ENCODE measurements at regions not wholly inside any gene's neighbourhood (a gene's known extent, or its start where the extent isn't known, plus 50 kb on each side); places are given as distances from the start of the nearest gene placed in this dataset.

DNA sequence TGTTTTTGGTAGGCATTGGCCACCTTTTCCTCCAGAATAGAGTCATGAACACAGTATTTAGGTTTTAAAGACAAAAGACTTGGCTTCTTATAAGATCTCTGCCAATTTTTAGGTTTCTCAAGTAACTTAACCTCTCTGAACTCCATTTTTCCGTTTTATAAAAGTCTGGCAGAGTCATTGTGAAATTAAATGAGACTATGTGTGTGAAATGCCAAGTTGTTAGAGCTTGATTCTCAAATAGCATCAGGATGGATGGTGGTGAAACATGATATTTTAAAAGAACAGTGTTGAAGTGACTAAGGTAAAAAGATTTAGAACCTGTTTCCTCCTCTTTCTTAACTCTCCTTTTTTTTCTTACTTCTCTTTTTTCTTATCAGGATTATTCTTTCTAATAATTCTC lies 617.7 kb upstream of the SLITRK1 start:
- no peak for DNase-seq (ENCODE audit: low read depth)
- H3K4me3 ChIP-seq (ENCODE audit: low read depth, low read length): no peak overlapping the region
- TF ChIP-seq, protein P1, sequence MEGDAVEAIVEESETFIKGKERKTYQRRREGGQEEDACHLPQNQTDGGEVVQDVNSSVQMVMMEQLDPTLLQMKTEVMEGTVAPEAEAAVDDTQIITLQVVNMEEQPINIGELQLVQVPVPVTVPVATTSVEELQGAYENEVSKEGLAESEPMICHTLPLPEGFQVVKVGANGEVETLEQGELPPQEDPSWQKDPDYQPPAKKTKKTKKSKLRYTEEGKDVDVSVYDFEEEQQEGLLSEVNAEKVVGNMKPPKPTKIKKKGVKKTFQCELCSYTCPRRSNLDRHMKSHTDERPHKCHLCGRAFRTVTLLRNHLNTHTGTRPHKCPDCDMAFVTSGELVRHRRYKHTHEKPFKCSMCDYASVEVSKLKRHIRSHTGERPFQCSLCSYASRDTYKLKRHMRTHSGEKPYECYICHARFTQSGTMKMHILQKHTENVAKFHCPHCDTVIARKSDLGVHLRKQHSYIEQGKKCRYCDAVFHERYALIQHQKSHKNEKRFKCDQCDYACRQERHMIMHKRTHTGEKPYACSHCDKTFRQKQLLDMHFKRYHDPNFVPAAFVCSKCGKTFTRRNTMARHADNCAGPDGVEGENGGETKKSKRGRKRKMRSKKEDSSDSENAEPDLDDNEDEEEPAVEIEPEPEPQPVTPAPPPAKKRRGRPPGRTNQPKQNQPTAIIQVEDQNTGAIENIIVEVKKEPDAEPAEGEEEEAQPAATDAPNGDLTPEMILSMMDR (IDR thresholded peaks at IDR 0.05; ENCODE audit: insufficient read depth, low read depth, low read length, missing control alignments): no peak

DNA sequence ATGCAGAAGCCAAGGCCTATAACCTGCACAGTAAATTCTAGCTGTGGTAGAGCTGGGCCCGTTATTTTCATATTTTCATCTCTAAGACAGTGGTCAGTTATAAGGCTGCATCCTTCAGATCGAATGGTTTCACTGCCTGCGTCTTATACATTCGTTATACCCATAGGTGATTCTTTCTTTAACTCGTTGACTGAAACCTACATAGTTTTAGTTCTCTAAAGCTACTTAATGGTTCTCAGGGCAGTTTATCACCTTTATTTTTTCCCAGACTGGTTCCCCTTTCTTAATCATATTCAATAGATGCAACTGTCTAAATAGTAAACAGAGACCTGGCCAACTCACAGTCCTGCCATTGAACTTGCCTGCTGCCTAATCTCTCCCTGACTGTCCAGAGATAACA lies 615.3 kb upstream of the SLITRK1 start:
- no peak overlapping the region for H3K4me3 ChIP-seq (ENCODE audit: low read depth, low read length)
- peak; percentile 1 for DNase-seq (ENCODE audit: low read depth)
- TF ChIP-seq, protein P1 (IDR thresholded peaks at IDR 0.05; ENCODE audit: insufficient read depth, low read depth, low read length, missing control alignments): no peak

DNA sequence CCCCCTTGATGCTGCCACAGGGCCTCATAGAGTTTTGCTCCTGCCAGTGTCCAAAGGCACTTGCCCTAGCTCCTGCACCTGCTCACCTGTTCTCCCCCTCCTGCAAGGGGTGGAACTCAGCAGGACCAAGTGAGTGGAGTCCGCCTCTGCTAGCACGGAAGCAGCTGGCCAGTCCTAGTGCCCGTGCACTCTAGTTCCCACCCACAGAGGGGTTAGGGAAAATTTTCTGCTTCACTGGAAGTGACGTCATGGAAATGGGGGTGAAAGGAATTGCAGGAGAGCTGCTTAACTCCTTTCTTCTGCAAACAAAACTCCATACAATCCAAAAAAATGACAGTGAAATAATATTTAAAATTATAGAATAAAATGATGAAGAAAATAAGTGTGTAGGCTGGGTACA lies 609.7 kb upstream of the SLITRK1 start:
- TF ChIP-seq, protein P1 (IDR thresholded peaks at IDR 0.05; ENCODE audit: insufficient read depth, low read depth, low read length, missing control alignments): no peak
- H3K4me3 ChIP-seq (ENCODE audit: low read depth, low read length): no peak overlapping the region
- no peak for DNase-seq (ENCODE audit: low read depth)

DNA sequence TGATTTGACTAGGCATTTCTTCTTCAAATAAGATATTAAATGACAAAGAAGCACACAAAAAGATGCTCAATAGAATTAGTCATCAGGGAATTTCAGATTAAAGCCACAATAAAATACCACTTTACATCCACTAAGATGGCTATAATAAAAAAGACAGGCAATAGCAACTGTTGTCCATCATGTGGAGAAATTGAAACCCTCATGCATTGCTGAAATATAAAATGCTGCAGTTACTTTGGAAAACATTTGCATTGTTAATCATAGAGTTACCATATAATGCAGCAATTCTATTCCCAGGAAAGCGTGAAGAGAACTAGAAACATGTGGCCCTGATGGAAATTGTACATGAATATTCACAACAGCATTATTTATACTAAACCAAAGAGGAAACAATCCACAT lies 605.5 kb upstream of the SLITRK1 start:
- DNase-seq (ENCODE audit: low read depth): no peak
- no peak overlapping the region for H3K4me3 ChIP-seq (ENCODE audit: low read depth, low read length)
- TF ChIP-seq, protein P1 (IDR thresholded peaks at IDR 0.05; ENCODE audit: insufficient read depth, low read depth, low read length, missing control alignments): no peak

DNA sequence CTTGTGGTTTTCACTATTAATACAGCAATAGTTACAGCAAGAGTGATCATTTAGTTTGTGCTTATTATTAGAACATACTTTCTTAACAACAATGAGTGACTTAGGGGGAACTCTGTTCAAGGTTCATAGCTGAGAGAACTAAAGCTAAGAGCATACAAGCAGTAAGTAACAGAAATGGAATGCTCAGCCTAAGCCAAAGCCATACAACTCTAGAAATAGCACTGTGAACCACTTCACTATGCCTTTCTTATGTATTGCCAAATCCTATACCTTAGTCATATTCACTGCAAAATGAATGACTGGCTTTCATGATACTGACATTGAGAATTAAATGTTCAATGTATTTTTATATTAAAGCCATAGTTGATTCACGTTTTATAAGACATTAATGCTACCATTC lies 599.7 kb upstream of the SLITRK1 start:
- no peak overlapping the region for H3K4me3 ChIP-seq (ENCODE audit: low read depth, low read length)
- TF ChIP-seq, protein P1 (IDR thresholded peaks at IDR 0.05; ENCODE audit: insufficient read depth, low read depth, low read length, missing control alignments): no peak

DNA sequence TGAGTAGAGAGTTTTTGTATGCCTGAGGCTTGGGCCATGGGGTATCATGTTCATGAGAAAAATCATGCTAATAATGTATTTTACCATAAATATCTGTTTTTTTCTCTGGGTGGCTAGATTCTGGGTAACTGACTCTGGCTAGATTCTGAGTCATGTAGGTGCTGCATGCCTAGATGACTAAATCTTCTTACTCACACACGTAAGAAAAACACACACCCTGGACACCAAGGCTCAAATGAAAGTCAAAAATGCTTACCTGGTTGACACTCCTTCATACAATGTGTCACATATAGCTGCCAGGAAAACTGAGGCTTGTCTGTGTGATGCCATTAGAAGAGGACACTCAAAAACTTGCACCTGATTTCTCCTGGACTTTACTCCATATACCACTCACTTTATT lies 597.4 kb upstream of the SLITRK1 start:
- DNase-seq (ENCODE audit: low read depth): no peak
- TF ChIP-seq, protein P1 (IDR thresholded peaks at IDR 0.05; ENCODE audit: insufficient read depth, low read depth, low read length, missing control alignments): no peak
- H3K4me3 ChIP-seq (ENCODE audit: low read depth, low read length): no peak overlapping the region

More for the DNA sequence above, 599.7 kb upstream of the SLITRK1 start:
- no peak for DNase-seq (ENCODE audit: low read depth)

DNA sequence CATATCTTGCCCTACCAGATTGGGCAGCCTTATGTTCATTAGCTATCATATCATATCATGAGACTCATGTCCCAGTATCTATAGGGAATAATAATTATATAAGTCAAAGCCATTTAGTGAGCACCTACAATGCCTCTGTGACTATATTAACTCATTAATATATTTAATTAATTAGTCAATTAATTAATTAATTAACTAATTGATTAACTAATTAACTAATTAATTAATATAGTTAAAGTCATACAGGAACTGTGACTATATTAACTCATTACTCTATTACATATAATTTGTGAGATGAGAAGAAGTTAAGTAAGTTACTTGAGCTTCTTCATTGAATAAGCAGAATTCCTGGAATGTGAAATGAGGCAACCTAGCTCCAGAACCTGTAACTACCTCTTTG lies 588.3 kb upstream of the SLITRK1 start:
- DNase-seq (ENCODE audit: low read depth): no peak
- no peak overlapping the region for H3K4me3 ChIP-seq (ENCODE audit: low read depth, low read length)

More for the DNA sequence above, 588.3 kb upstream of the SLITRK1 start:
- TF ChIP-seq, protein P1 (IDR thresholded peaks at IDR 0.05; ENCODE audit: insufficient read depth, low read depth, low read length, missing control alignments): no peak

All from GM12865 (cell line).